ENCODE measurements at regions not wholly inside any gene's neighbourhood (a gene's known extent, or its start where the extent isn't known, plus 50 kb on each side); places are given as distances from the start of the nearest gene placed in this dataset.
"Not testable (repeated sequence)": the region's sequence is repeated elsewhere in the genome, so short reads cannot be mapped to it uniquely, and the experiment has no call there.

DNA sequence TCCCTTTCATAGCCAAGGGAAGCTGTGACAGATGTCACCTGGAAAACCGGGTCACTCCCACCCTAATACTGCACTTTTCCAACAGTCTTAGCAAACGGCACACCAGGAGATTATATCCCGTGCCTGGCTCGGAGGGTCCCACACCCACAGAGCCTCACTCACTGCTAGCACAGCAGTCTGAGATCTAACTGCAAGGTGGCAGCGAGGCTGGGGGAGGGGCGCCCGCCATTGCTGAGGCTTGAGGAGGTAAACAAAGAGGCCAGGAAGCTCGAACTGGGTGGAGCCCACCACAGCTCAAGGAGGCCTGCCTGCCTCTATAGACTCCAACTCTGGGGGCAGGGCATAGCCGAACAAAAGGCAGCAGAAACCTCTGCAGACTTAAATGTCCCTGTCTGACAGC lies 199.2 kb downstream of the TMEM47 start:
- TF ChIP-seq, protein P1, sequence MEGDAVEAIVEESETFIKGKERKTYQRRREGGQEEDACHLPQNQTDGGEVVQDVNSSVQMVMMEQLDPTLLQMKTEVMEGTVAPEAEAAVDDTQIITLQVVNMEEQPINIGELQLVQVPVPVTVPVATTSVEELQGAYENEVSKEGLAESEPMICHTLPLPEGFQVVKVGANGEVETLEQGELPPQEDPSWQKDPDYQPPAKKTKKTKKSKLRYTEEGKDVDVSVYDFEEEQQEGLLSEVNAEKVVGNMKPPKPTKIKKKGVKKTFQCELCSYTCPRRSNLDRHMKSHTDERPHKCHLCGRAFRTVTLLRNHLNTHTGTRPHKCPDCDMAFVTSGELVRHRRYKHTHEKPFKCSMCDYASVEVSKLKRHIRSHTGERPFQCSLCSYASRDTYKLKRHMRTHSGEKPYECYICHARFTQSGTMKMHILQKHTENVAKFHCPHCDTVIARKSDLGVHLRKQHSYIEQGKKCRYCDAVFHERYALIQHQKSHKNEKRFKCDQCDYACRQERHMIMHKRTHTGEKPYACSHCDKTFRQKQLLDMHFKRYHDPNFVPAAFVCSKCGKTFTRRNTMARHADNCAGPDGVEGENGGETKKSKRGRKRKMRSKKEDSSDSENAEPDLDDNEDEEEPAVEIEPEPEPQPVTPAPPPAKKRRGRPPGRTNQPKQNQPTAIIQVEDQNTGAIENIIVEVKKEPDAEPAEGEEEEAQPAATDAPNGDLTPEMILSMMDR (IDR thresholded peaks at IDR 0.05 in 4 of 5, conservative IDR thresholded peaks at IDR 0.05 in 1 of 5): not testable (repeated sequence)
- TF ChIP-seq POLR2A (IDR thresholded peaks at IDR 0.05): not testable (repeated sequence)

Measured in gastrocnemius medialis (tissue), 4 donors.